HFFc6 (cell line): ENCODE measurements at regions not wholly inside any gene's neighbourhood (a gene's known extent, or its start where the extent isn't known, plus 50 kb on each side); places are given as distances from the start of the nearest gene placed in this dataset.

Source experiments
- DNase-seq: peaks from one replicate; pipeline ENCODE4 v3.0.0-alpha.2; 2018
- H3K27ac Mint-ChIP-seq: 2 replicates; pipeline ENCODE4 v1.8.0; 2020; ENCODE audit warnings: mild to moderate bottlenecking, mixed read lengths
- H3K27me3 Mint-ChIP-seq: 2 replicates; pipeline ENCODE4 v1.8.0; 2021; ENCODE audit warnings: mild to moderate bottlenecking, moderate library complexity, mixed read lengths; ENCODE audit not compliant: insufficient read depth
- H3K36me3 Mint-ChIP-seq: 2 replicates; pipeline ENCODE4 v1.8.0; 2021; ENCODE audit warnings: low read depth, mixed read lengths
- H3K4me1 Mint-ChIP-seq: 2 replicates; pipeline ENCODE4 v1.8.0; 2020; ENCODE audit warnings: low read depth, mixed read lengths
- H3K4me3 Mint-ChIP-seq: 2 replicates; pipeline ENCODE4 v1.8.0; 2020; ENCODE audit warnings: mild to moderate bottlenecking, moderate library complexity, mixed read lengths
- H3K9me3 Mint-ChIP-seq: 2 replicates; pipeline ENCODE4 v1.8.0; 2020; ENCODE audit warnings: mild to moderate bottlenecking, mixed read lengths
- CTCF ChIP-seq: fragments of 200-600 bp; sonication (generic); IDR thresholded peaks from 2 replicates; pipeline ENCODE4 v1.5.0; 2021; ENCODE audit warnings: antibody characterized with exemption, mild to moderate bottlenecking

GRCh38 chr19:30815889-30816580 lies 443.9 kb downstream of the ZNF536 start:
- Mint-ChIP-seq H3K4me1 (no peaks in the 10 kb centered on the region), H3K27me3 (no peaks in the 10 kb centered on the region; the same call in 1 of the 2 replicates)

GRCh38 chr19:30812099-30812678 lies 440.0 kb downstream of the ZNF536 start:
- no peak overlapping the region for H3K4me3 Mint-ChIP-seq
- TF ChIP-seq CTCF = no peak
- H3K36me3 Mint-ChIP-seq = no peaks in the 10 kb centered on the region
- H3K9me3 Mint-ChIP-seq = peaks cover 74% of the 10 kb centered on the region
- no peak overlapping the region for H3K27ac Mint-ChIP-seq
- no peak for DNase-seq
- peaks cover 2% of the 10 kb centered on the region for H3K27me3 Mint-ChIP-seq
- H3K4me1 Mint-ChIP-seq = no peaks in the 10 kb centered on the region

More at GRCh38 chr19:30815889-30816580, 443.9 kb downstream of the ZNF536 start:
- Mint-ChIP-seq H3K36me3 (no peaks in the 10 kb centered on the region; the same call in 1 of the 2 replicates), H3K9me3 (peaks cover 72% of the 10 kb centered on the region), H3K4me3 (no peak overlapping the region), H3K27ac (no peak overlapping the region)
- DNase-seq = no peak
- TF ChIP-seq CTCF = no peak

GRCh38 chr19:30811397-30812098 lies 439.4 kb downstream of the ZNF536 start:
- no peak overlapping the region for H3K27ac Mint-ChIP-seq
- DNase-seq = no peak
- peaks cover 75% of the 10 kb centered on the region for H3K9me3 Mint-ChIP-seq

GRCh38 chr19:30810726-30811125 lies 438.5 kb downstream of the ZNF536 start:
- TF ChIP-seq CTCF = no peak
- H3K9me3 Mint-ChIP-seq = peaks cover 75% of the 10 kb centered on the region

More at GRCh38 chr19:30811397-30812098, 439.4 kb downstream of the ZNF536 start:
- Mint-ChIP-seq H3K4me1 (no peaks in the 10 kb centered on the region), H3K36me3 (no peaks in the 10 kb centered on the region), H3K27me3 (peaks cover 2% of the 10 kb centered on the region), H3K4me3 (no peak overlapping the region)
- TF ChIP-seq CTCF = no peak

GRCh38 chr19:30807278-30807677 lies 435.1 kb downstream of the ZNF536 start:
- no peaks in the 10 kb centered on the region for H3K4me1 Mint-ChIP-seq
- H3K36me3 Mint-ChIP-seq = no peaks in the 10 kb centered on the region
- no peak for TF ChIP-seq CTCF
- no peak overlapping the region for H3K4me3 Mint-ChIP-seq
- H3K27ac Mint-ChIP-seq = no peak overlapping the region
- H3K9me3 Mint-ChIP-seq = peaks cover 51% of the 10 kb centered on the region
- DNase-seq = no peak
- peaks cover 2% of the 10 kb centered on the region for H3K27me3 Mint-ChIP-seq

More at GRCh38 chr19:30810726-30811125, 438.5 kb downstream of the ZNF536 start:
- Mint-ChIP-seq H3K4me3 (no peak overlapping the region), H3K27me3 (peaks cover 2% of the 10 kb centered on the region), H3K4me1 (no peaks in the 10 kb centered on the region), H3K36me3 (no peaks in the 10 kb centered on the region), H3K27ac (no peak overlapping the region)
- no peak for DNase-seq
